Transverse colon (tissue), 4 donors: ENCODE measurements at regions not wholly inside any gene's neighbourhood (a gene's known extent, or its start where the extent isn't known, plus 50 kb on each side); places are given as distances from the start of the nearest gene placed in this dataset.

Experiments
- CTCF ChIP-seq, 5 experiments: fragments of 200-600 bp in 3 of 5; fragments of 450-650 bp in 2 of 5; sonication (generic) in 3 of 5; IDR thresholded peaks; 1 replicate in 2 of 5; 2 replicates in 3 of 5; pipeline ENCODE4 v1.5.1; 2016 to 2017; ENCODE audit warnings: antibody characterized with exemption in 5 of 5, inconsistent platforms in 3 of 5, mild to moderate bottlenecking in 2 of 5, moderate library complexity in 1 of 5
- POLR2A ChIP-seq: fragments of 450-650 bp; IDR thresholded peaks from one replicate; pipeline ENCODE4 v1.6.1; 2016; ENCODE audit warnings: antibody characterized with exemption, mild to moderate bottlenecking, moderate library complexity
- POLR2AphosphoS5 ChIP-seq, 3 donors: sonication (generic); formaldehyde crosslinking; IDR thresholded peaks; one replicate each; pipeline ENCODE4 v1.6.1; 2016; ENCODE audit warnings: antibody characterized with exemption in 3 of 3

GRCh38 chr6:9458424-9458823 lies 956.5 kb downstream of the TFAP2A start:
- TF ChIP-seq CTCF (IDR thresholded peaks at IDR 0.05) (no peak), POLR2AphosphoS5 (IDR thresholded peaks at IDR 0.05) (no peak), POLR2A (no peak)
